ENCODE measurements at regions not wholly inside any gene's neighbourhood (a gene's known extent, or its start where the extent isn't known, plus 50 kb on each side); places are given as distances from the start of the nearest gene placed in this dataset.
A peak's percentile ranks its signal among the peaks of the same experiment; 100 is the strongest.
"Not testable (repeated sequence)": the region's sequence is repeated elsewhere in the genome, so short reads cannot be mapped to it uniquely, and the experiment has no call there.

DNA sequence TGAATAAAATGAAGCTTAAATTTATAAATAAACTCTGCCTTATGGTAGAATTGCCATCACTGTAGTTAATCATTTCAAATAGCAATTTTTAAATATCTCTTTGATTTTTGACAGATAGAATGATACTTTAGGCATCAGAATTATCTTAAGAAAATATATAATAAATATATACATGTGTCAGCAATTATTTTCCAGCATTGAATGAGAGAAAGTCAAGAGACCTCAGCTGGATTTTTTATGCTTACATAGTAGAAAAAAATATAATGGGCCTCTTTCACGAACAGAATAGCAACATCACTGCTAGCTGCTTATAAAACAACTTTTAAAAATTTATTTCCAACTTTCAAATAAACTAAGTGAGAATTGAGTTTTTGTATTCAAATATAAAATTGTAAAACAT, 424.0 kb upstream of the MAGEB16 start:
- Histone ChIP-seq H3K4me3 (replicated peaks; ENCODE audit: low read depth, low read length) (no peak overlapping the region), H3K36me3 (ENCODE audit: control insufficient read depth, insufficient read depth, low read length) (no peaks in the 10 kb centered on the region), H3K27me3 (replicated peaks; ENCODE audit: control insufficient read depth, insufficient read depth, low read length) (no peaks in the 10 kb centered on the region)
- no peak for DNase-seq (ENCODE audit: extremely low read depth, insufficient read length)
- TF ChIP-seq, protein P1, sequence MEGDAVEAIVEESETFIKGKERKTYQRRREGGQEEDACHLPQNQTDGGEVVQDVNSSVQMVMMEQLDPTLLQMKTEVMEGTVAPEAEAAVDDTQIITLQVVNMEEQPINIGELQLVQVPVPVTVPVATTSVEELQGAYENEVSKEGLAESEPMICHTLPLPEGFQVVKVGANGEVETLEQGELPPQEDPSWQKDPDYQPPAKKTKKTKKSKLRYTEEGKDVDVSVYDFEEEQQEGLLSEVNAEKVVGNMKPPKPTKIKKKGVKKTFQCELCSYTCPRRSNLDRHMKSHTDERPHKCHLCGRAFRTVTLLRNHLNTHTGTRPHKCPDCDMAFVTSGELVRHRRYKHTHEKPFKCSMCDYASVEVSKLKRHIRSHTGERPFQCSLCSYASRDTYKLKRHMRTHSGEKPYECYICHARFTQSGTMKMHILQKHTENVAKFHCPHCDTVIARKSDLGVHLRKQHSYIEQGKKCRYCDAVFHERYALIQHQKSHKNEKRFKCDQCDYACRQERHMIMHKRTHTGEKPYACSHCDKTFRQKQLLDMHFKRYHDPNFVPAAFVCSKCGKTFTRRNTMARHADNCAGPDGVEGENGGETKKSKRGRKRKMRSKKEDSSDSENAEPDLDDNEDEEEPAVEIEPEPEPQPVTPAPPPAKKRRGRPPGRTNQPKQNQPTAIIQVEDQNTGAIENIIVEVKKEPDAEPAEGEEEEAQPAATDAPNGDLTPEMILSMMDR (IDR thresholded peaks at IDR 0.05; ENCODE audit: insufficient read depth, low read length, poor library complexity, severe bottlenecking), result no peak

DNA sequence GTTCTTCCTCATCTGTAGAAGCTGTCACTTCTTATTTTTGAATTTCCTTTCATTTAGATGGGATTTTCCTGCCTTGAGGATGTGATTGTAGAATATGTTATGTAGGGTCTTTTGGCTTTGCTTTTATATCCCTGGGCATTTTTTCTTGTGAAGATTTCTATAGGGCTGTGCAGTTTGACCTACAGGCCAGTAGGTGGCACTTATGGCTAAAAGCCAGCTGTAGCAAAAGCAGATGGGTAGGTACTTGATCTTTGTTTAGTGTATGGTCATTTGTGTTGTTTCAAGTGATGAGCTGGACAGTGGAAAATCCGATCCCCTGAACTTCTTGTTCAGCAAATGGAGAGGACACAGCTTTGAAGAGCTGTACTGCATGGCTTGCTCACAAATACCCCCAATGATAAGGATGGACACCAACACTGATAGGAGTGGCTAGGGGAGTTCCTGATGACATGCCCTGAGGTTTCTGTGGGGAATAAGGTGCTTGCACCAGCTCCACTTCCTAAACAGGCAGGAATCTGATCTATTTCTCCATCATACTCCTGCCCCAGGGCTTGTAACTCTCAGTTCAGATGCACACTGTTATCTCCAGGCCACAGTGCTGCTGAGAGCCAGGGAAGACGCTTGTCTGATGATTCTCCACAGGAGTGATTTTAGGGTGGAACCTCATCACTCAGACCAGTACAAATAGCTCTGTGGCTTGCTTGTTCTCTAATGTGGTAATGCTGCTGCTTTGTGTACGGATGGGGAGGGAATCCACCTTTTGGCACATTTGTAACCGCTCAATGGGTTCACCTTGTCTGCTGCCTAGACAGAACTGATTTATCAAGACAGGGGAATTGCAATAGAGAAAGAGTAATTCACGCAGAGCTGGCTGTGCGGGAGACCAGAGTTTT, 417.1 kb upstream of the MAGEB16 start:
- Histone ChIP-seq H3K36me3 (ENCODE audit: control insufficient read depth, insufficient read depth, low read length) (no peaks in the 10 kb centered on the region), H3K4me3 (replicated peaks; ENCODE audit: low read depth, low read length) (no peak overlapping the region), H3K27me3 (replicated peaks; ENCODE audit: control insufficient read depth, insufficient read depth, low read length) (no peaks in the 10 kb centered on the region)
- TF ChIP-seq, protein P1 (IDR thresholded peaks at IDR 0.05; ENCODE audit: insufficient read depth, low read length, poor library complexity, severe bottlenecking), result peak; percentile 86
- DNase-seq (ENCODE audit: extremely low read depth, insufficient read length), result no peak

DNA sequence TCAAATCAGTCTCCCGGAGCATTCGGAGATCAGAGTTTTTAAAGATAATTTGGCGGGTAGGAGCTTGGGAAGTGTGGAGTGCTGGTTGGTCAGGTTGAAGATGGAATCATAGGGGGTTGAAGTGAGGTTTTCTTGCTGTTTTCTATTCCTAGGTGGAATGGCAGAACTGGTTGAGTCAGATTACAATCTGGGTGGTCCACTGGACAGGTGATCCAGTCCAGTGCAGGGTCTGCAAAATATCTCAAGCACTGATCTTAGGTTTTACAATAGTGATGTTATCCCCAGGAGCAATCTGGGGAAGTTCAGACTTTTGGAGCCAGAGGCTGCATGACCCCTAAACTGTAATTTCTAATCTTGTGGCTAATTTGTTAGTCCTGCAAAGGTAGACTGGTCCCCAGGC, 416.4 kb upstream of the MAGEB16 start:
- not testable (repeated sequence) for H3K27me3 ChIP-seq (replicated peaks; ENCODE audit: control insufficient read depth, insufficient read depth, low read length); H3K4me3 ChIP-seq (replicated peaks; ENCODE audit: low read depth, low read length); H3K36me3 ChIP-seq (ENCODE audit: control insufficient read depth, insufficient read depth, low read length); DNase-seq (ENCODE audit: extremely low read depth, insufficient read length)

DNA sequence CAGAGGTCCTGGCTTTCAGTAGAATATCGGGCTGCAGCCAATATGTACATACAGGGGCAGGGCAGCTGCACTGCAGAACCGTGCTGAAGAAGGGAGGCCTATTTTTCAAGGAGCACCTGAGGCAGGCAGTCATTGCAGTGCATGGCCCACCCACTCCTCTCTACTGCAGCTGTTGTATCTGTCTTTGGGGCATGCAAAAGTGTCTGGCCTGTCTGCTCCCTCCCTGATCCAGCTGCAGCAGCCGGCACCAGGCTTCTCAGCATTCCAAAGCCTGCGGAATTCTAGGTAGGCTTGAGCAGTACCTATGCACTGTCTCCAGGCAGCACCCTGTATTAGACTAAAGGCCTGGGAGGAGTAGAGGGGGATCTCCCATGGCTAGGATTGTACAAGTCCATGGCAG, 415.2 kb upstream of the MAGEB16 start:
- no peak for DNase-seq (ENCODE audit: extremely low read depth, insufficient read length)
- TF ChIP-seq, protein P1 (IDR thresholded peaks at IDR 0.05; ENCODE audit: insufficient read depth, low read length, poor library complexity, severe bottlenecking), result no peak
- H3K4me3 ChIP-seq (replicated peaks; ENCODE audit: low read depth, low read length), result no peak overlapping the region
- no peaks in the 10 kb centered on the region for H3K27me3 ChIP-seq (replicated peaks; ENCODE audit: control insufficient read depth, insufficient read depth, low read length)
- no peaks in the 10 kb centered on the region for H3K36me3 ChIP-seq (ENCODE audit: control insufficient read depth, insufficient read depth, low read length)

DNA sequence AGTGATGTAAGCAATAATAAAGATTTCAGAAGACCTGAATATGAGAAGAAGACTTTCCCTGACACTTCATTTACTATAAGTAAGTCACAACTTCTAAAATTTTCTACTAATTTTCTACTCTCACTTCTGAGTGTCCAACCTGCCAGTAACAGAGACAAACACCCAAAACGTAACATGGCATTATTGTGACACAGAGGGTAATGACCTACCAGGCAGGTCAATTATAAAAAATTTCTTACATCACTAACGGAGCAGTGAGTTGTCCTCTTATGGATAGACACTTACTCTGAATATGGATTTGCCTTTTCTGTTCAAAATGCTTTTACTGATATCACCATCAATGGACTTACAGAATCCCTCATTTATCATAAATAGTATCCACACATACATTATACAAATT, 405.9 kb upstream of the MAGEB16 start:
- Histone ChIP-seq H3K27me3 (replicated peaks; ENCODE audit: control insufficient read depth, insufficient read depth, low read length) (no peaks in the 10 kb centered on the region), H3K36me3 (ENCODE audit: control insufficient read depth, insufficient read depth, low read length) (no peaks in the 10 kb centered on the region), H3K4me3 (replicated peaks; ENCODE audit: low read depth, low read length) (no peak overlapping the region)
- DNase-seq (ENCODE audit: extremely low read depth, insufficient read length), result no peak
- TF ChIP-seq, protein P1 (IDR thresholded peaks at IDR 0.05; ENCODE audit: insufficient read depth, low read length, poor library complexity, severe bottlenecking), result no peak

DNA sequence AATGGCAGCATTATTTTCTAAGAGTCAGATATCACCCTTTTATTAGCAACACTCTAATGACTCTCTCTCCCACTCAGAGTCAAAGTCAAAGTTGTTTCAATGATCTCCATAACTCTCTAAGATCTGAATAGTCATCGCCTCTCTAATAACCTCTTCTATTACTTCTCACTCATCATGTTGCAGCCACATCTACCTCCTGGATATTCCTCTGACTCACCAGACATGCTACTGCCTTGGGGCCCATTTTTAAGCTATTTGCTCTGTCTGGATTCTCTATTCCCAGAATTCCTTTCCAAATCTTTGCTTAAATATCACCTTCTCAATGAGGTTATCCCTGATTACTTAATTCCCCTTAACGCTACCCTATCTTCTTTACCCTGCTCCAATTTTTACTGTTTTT, 391.8 kb upstream of the MAGEB16 start:
- Histone ChIP-seq H3K4me3 (replicated peaks; ENCODE audit: low read depth, low read length) (no peak overlapping the region), H3K27me3 (replicated peaks; ENCODE audit: control insufficient read depth, insufficient read depth, low read length) (no peaks in the 10 kb centered on the region), H3K36me3 (ENCODE audit: control insufficient read depth, insufficient read depth, low read length) (no peaks in the 10 kb centered on the region)
- no peak for DNase-seq (ENCODE audit: extremely low read depth, insufficient read length)
- TF ChIP-seq, protein P1 (IDR thresholded peaks at IDR 0.05; ENCODE audit: insufficient read depth, low read length, poor library complexity, severe bottlenecking), result no peak

Data from GM06990 (cell line).